ENCODE measurements at regions not wholly inside any gene's neighbourhood (a gene's known extent, or its start where the extent isn't known, plus 50 kb on each side); places are given as distances from the start of the nearest gene placed in this dataset.

DNA sequence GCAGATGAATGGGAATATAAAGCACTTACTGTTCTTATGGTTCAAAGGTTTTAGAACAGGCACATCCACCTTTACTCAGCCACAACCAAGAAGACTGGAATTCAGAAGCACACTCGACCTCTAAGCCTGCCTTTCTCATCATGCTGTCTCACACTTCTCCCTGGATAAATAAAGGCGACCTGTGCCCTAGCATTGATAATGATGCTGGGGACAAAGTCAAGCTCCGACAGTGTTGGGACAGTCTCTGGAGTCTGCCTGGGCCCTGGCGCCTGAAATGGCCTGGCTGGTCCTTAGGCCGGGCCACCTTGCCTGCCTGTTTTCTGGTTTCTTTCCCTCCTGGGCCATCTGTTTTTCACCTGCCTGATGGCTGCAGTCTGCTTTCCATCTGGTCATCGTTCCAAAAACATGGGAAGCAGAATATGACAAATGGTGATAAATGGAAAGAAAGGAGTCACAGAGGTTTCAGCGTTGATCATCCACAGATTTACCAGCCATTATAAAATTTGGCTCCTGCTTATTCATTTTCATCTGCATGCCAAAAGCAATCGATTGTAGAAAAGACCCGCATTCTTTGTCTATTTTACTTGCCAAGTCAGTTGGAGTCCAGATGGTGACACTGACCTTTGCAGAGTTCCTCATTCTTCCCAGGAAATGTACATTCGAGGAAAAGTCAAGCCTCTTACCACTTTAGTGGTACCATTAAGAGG, 91.2 kb upstream of the KCNJ15 start:
- DNase-seq = no peak

DNA sequence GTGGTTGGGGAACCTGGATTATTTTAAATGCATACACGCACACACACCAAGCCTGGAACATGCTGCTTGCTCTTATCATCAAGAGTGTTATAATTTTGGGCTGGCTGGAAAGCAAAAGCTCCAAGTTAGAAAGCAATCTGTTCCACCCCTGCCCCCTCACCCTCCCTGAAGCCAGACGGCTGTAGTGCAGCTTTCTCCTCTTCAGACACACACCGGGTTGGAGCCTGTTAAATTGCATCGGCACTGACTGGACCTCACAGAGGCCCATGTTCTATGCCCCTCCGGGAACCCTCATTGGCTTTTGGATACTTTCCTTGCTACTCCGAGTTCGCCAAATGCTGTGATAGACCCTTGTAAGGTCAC, 90.6 kb upstream of the KCNJ15 start:
- no peak for DNase-seq

DNA sequence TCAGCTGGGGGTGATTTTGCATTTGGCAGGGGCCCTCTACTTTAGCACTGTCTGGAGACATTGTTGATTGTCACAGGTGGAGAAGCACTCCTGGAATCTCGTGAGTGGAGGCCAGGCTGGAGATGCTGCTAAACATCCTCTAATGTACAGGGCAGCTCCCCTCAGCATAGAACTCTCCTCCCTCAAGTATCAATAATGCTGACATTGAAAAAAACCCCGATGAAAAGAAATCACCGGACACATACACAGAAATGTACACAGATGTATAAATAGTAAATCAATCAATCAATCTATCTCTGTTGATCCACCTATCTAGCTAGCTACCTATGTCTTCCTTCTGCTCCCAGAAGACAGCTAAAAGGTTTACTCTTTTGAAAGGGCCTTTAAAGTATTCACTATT, 89.4 kb upstream of the KCNJ15 start:
- no peak for DNase-seq

DNA sequence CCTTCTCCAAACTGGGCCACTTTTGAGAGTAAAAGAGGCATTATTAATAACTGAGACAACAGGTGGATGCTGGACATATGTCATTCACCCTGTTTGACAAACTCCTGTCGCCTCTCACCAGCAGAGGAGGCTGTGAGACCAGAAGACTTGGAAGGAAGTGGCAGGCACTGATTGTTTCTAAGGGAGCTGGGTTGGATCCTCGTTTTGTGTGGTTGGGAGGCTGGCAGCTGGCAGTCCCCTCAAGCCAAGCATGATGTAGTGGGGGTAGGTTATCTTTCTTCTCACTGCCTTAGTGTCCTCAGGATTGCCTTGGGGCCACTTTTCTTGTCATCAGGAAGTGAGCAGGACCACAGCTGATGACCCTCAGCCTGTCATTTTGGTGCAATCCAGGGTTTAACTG, 86.5 kb upstream of the KCNJ15 start:
- peak in 1 of 2 donors; percentile 26 for DNase-seq

DNA sequence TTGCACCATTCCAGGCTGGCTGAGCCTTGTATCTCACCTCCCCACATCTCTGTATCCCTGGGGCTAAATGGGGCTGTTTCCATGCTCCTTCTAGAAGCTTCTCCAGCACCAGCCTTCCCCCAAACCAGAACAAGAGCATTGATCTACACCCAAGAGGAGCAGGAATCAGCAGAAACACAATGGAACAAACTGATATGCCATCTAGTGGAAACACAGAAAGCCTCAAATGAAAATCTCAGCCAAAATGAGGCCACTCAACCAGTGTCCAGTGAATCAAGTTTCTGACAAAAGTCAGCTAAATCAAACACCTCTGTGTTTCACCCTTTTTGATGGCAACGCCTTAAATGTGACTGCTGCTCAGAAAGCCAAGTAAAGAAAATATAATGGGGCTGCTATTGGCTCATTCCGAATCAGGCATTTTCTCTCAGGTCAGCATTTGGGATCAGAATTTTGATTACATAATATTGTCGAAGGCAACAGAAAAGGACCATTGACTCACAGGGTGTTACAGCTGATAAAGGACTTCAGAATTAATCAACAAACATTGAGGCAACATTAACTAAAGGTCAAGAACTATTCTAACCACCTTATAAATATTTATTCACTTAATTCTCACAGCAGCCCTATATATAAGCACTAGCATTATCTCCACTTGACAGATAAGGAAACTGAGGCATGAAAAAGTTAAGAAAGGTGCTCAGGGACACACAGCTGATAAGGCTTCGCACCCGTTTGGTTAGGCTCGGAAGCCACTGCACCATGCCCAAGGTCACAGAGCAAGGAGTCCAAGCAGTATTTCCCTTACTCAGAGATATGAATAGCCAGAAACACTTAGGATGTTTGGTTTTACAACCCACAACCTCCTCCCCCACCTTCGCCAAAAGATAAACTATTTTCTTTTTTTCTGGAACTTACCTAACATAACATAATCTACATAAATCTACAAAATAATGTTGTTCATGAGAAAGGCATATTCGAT, 85.8 kb upstream of the KCNJ15 start:
- no peak for DNase-seq

DNA sequence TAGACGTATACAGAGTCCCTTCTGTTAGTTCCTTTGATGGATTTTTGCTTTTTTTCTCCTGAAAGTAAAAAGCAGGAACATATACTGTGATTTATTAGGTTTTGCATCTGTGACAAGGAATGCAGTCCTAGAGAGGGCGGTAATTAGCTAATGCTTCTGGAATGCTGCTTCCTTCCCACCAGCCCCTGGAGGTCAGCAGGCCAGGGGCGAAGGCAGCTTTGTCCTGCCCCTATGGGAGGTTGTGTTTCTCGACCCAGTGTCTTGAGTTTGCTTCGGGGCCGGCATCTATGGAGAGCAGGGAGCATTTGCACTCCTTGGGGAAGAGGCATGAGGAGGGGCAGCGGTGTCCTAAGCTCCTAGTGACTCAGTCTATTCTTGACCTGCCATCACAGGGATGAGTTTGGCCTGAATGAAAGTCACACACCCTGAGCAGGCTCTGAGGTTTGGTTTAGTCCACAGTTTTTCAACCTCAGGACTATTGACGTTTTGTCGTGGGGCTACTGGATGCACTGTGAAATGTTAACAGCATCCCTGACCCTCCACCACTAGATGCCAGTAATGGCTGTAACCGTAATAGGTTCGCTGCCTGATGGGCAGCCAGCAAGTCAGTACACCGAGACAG, 85.0 kb upstream of the KCNJ15 start:
- DNase-seq = no peak

DNA sequence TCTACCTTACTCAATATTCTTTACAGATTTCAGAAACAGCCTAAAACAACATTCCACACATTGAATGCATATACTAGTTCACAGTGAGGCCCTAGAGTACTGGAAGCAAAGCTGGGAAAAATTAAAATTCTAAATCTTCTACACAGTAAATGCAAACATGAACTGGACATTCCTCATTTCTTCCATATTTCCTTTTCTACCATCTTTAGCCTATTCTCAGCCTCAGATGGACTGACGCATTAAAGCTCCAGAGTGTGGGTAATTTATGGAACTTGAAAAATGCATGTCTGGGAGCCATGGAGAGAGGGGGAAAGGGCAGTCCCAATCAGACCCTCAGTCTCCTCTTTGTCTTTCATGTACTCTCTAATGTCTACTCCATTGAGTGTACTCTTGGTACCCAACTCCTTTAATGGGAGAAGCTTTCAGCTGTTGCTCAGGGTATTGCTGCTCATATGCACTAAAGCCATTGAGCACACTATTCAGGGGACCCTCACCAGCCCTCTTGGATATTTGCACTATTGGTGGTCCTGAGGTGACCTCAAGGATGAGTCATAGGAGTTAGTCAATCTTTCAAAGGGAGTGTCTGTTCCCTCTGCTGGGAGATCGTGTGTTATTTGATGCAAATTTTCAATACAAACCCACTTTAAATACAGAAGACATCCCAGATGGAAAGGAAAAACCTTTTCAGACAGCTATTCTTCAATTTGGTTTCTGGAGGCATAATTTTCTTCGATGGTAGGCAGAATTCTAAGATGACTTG, 83.3 kb upstream of the KCNJ15 start:
- no peak for DNase-seq

DNA sequence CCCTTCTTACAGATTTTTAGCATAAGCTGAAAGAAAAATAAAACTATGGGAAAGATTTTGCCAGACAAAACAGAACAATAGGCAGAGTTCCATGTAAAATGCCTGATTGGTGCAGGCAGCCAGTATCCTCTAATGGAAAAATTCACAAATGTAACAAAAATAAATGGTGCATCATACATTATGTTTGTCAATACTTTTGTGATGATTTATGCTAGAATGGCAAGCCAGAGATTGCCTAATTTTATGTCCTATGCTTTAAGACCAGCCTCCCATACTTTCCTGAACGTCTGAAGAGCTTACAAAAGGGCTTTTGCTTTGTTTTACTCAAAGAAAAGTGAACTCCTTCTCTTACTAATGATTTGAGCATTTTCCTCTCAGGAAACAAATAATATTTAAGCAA, 81.5 kb upstream of the KCNJ15 start:
- no peak for DNase-seq

DNA sequence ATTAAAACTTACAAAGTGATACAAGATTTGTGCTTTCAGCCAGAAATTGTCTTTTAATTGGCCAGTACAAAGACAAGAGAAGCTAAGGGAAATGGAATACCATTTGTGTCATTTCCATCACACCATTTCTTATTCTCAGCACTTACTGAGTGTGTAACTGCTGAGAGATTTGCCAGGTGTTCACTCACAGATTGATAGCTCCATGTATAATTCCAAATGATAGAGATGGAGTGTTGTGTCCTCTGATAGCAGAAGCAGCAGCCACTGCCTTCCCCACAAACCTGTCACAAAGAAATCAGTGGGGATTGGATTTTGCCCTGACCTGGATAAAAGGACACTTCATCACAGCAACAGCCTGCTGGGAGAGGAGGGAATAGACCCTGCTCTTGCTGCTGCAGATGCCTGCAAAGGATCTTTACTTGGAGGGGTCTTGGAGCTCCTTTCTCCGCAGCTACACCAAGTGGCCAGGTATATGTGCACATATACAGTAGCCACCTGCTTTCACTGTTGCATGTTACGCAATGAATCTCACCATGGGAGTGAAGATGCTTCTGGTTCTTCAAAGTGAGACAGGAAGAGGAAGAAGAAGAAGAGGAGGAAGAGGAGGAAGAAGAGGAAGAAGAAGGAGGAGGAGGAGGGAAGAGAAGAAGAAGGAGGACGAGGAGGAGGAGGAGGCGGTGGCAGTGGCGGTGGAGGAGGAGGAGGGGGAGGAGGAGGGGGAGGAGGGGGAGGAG, 78.7 kb upstream of the KCNJ15 start:
- DNase-seq = no peak

DNA sequence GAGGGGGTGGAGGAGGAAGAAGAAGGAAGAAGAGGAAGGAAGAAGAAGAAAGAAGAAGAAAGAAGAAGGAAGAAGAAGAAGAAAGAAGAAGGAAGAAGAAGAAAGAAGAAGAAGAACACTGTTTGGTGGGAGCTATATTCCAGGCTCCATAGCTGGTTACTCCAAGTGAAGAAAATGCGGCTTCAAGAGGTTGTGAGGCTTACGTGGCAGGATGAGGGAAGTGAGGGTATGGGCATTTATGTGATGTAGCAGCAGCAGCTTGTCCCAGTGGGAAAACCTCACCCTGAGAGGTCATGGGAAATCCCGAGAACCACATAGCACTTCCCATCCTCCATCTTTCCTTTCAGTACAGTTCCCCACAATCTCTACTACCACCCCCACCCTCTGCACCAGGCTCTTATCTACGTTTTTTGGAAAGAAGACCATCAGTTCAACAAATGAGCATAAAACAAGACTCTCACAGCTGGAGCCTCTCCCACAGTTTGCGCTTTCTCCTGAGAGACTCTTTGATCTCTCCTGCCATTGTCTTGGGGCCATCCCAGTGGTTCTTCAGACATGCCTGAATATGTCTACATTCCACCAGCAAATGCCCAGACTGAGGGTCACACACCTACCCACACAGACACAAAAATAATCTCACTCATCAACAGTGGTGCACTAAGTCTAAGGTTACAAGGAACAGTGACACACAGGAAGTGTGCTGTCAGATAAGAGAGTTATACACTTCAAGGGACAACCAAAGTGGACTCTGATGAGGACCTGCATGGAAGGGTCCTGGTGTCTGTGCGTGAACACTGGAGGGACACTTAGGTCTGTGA, 77.9 kb upstream of the KCNJ15 start:
- no peak for DNase-seq

DNA sequence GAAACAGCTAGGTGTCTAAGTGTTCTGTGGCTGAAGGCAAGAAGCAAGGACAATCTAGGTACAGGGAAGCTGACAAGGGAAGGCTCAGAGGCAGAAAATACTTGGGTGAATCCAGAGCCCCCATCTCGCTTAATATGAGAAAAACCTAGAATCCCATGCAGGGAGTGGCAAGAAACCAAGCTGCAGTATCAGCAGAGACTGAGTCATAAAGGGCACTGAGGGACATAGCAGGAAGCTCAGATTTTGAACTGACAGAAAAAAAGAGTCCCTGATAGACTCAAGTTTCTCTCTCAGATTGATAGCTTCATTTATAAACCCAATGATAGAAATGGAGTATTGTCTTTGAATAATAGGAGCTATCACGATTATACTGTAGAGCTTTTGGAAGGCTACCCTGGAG, 77.3 kb upstream of the KCNJ15 start:
- no peak for DNase-seq

DNA sequence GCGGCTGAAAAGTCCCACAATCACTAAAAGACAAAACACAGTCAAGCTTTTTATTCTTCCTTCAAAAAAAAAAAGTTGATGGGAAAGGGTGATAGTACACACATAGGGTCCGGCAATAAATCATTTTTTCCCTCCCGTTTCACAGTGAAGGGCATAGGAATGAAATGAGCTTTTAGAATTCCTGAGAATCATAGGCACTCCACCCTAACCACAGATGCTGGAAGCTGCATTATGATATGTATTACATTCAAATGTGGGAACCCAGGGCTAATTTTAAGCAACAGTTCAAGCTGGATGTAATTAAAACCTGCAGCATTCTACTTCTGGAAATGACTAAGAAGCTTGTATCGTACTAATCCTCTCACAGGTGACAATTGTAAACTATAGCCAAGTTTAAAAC, 75.7 kb upstream of the KCNJ15 start:
- DNase-seq = no peak

DNA sequence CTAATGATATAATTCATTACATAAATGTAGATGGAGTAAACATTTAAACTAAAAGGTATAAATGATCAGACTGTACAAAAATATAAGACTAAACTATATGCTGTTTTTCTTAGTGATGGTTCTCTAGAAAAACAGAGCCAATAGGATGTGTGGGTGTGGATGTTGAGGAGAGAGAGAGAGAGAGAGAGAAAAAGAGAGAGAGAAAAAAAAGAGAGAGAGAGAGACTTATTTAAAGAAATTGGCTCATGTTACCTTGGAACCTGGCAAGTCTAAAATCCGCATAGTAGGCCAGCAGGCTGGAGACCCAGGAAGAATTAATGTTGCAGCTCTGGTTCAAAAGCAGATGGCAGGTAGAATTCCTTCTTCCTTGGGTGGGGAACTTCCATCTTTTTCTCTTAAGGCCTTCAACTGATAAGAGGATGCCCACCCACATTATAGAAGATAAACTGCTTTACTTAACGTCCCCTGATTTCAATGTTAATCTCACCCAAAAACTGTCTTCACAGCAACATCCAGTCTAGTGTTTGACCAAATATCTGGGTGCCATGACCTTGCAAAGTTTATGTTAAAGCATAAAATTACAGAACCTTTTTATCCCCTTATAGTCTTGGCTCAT, 74.3 kb upstream of the KCNJ15 start:
- DNase-seq = no peak

DNA sequence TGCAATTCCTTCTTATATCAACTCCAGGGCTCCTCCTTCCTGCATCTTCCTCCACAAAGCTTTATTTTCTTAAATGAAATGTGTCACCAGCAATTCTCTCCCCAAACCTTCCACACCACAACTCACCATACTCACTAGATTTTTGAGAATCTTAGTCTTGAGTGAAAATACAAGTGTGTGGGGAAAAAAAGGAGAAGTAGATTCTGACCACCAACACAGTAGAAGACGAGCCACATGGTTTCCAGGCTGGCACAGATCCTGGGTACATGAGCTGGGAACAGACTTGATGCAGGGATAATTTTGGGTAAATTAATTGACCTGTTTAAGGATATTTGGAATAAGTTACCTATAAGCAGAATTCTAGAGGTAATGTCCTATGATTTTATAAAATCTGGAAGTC, 72.8 kb upstream of the KCNJ15 start:
- DNase-seq = no peak

DNA sequence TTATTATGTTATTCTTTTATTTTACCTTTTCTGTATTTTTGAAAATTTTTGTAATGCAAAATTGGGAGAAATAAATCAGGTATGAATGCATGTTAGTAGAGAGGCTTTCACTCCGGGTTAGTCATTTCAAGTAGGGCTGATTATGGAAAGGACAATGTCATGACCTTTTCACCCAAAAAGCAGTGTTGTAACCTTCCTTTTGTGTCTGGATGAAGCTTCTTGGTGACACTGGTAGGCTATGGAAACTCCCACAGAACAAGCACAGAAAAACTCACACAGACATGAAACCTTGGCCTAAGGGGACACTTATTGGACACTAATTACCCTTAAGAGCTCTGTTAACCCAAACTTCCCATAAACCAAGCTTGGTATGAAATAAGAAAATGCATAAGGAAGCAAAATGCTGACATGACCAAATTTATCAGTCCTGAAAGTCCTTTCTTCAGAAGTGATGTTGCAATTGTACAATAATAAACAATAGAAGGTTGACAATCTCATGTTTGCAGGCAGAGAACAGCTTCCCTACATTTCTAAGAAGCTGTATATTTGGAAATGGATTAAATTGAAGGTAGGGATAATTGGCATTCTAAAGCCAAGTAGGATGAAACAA, 70.0 kb upstream of the KCNJ15 start:
- DNase-seq = no peak

DNA sequence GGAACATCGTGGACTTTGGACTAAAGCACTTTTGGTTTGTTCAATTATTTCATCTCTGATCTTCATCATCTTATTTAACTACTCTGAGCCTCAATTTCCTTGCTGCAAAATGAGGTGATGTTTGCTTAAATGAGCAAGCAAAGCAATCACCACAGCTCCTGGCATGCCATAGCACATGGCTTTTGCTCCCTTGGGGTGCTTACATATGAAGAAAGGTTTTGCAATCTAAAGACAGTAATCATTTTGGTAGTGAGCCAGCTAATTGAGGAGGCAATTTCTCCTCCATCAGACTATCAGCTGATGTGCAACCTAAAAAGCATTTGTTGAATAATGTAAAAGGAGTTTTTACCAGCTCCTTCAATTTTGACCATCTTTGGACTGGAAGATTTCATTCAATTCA, 68.8 kb upstream of the KCNJ15 start:
- no peak for DNase-seq

DNA sequence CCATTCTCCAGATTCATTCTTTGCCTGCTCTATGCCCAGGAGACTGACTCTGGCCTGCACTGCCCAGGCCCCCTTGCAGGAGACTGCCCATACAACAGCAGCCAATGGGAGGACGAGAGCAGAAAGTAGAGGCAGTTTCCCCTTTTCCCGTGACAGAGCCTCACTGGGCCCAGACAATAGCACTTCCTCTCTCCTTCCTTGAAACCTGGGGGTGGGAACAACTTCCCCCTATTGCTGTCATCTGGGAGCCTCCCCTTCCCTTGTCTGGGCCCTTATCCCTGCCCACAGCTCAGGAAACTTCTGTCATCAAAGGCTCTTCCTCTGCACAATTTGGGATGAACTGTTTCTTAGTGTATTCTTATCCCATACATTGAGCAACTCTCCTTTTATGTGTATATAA, 60.8 kb upstream of the KCNJ15 start:
- no peak for DNase-seq

DNA sequence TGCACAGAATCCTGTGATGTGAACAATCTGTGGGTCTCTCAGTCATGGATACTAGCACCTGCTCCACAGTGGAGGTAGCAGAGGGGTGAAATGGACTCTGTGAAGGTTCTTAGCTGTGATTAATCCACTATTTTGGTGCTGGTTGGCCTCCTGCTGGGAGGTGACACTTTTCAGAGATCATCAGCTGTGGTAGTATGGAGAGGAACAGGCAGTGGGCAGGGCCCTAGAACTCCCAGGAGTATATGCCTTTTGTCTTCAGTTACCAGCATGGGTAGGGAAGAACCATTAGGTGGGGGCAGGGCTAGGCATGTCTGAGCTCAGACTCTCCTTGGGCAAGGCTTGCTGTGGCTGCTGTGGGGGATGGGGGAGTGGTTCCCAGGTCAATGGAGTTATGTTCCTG, 54.0 kb upstream of the KCNJ15 start:
- no peak for DNase-seq

DNA sequence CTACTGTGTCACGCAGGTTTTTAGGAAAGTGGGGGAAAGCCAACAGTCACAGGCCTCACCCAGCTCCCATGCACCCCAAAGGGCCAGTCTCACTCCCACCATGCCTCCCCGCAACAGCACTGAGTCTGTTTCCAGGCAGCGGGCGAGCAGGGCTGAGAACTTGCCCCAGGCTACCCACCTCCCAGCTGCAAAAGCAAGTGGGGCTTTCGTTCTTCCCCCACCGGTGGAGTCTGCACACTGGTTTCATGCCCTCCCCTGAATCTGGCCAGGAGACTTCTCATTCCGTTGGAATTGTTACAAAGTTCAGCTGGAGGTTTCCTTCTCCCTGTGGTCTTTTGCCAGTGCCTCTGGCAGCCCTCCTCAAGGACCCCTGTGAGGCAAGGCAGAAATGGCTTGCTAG, 53.6 kb upstream of the KCNJ15 start:
- DNase-seq = no peak

DNA sequence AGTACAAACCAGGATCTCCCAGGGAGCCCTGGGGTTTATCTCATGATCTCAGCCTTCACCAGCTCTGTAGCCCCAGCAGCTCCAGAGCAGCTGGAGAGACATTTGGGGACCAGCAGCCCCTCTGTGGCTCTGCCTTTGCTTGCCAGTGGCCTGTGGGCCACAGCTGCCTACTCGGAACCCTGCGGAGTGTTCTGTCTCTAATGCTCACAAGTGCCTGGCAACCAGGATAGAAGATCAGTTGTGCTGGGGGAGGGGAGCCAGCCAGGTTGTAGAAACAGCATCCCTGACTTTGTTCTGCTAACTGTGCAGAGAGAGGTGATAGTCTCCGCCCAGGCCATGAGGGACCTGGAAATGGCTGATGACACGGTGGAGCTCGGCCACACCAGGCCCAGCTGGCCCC, 50.9 kb upstream of the KCNJ15 start:
- DNase-seq = no peak

DNA sequence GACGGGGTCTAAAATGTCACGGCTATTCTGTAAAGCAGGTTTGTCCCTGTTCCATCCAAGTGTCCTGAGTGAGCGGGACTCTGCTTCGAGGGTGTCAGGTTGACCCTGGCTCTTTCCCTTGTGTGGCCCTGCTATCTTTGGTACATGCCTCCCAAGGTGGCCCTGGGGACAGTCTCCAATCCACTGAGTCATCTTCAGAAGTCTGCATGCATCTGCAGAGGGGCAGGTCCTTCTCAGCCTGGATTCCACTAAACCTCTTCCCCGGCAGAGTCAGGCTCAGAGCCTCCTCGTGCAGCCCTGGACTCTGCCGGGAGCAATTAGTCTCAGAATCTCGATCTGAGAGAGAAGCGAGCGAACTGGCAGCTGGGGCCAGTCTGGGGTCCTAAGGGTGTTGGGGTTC, 50.1 kb upstream of the KCNJ15 start:
- no peak for DNase-seq
